Transverse colon (tissue), 4 donors: ENCODE measurements at regions not wholly inside any gene's neighbourhood (a gene's known extent, or its start where the extent isn't known, plus 50 kb on each side); places are given as distances from the start of the nearest gene placed in this dataset.

Experiments
- CTCF ChIP-seq, 5 experiments: fragments of 200-600 bp in 3 of 5; fragments of 450-650 bp in 2 of 5; sonication (generic) in 3 of 5; IDR thresholded peaks; 1 replicate in 2 of 5; 2 replicates in 3 of 5; pipeline ENCODE4 v1.5.1; 2016 to 2017; ENCODE audit warnings: antibody characterized with exemption in 5 of 5, inconsistent platforms in 3 of 5, mild to moderate bottlenecking in 2 of 5, moderate library complexity in 1 of 5
- EP300 ChIP-seq: sonication (generic); formaldehyde crosslinking; IDR thresholded peaks from one replicate; pipeline ENCODE4 v1.6.1; 2017; ENCODE audit warnings: antibody characterized with exemption, low read depth
- POLR2A ChIP-seq: fragments of 450-650 bp; IDR thresholded peaks from one replicate; pipeline ENCODE4 v1.6.1; 2016; ENCODE audit warnings: antibody characterized with exemption, mild to moderate bottlenecking, moderate library complexity
- POLR2AphosphoS5 ChIP-seq, 3 donors: sonication (generic); formaldehyde crosslinking; IDR thresholded peaks; one replicate each; pipeline ENCODE4 v1.6.1; 2016; ENCODE audit warnings: antibody characterized with exemption in 3 of 3

- TF ChIP-seq CTCF (IDR thresholded peaks at IDR 0.05) (no peak), POLR2AphosphoS5 (IDR thresholded peaks at IDR 0.05) (no peak), POLR2A (no peak), EP300 (no peak)
Observed at GRCh38 chr4:35912174-35912573, 332.1 kb downstream of the ARAP2 start.
